ENCODE measurements at regions not wholly inside any gene's neighbourhood (a gene's known extent, or its start where the extent isn't known, plus 50 kb on each side); places are given as distances from the start of the nearest gene placed in this dataset.

DNA sequence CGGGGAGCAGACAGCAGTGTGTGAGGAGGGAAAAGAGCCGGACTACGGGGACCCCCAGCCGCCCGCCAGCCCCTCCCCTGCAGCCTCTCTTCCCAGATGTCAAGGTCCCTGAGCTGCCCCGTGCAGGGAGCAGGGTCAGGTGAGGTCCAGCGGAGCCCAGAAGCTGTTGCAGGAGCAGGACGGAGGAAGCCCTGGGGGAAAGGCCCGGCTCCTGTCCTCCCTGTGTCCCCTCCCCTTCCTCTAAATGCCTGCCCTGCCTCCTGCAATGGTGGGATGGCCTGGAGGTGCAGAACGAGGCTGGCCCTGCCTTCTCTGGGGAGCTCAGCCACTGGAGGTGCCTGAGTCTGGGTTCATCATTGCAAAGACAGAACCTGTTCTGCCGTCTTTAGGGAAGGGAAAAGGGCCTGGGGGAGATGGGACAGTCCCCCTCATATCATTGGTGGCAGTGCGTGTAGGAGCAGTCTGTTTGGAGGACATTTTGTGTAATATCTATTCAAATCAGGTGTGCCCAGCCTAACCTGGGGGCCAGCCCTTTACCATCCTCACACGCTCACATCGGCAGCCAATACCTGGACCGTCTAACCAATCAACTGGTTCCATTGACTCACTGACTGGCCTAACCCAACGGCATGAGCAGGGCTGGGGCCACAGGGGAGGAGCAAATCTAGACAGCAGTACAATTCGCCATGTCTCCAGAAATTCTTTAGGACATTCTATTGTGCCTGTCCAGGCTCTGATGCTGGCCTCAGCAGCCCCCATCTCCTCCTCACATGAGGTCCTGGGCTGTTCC is 364.1 kb upstream of the SFSWAP start:
- DNase-seq: no peak

- no peak for DNase-seq
Measured at GRCh38 chr12:131347345-131347714, 363.6 kb upstream of the SFSWAP start.

- DNase-seq: no peak
Measured at GRCh38 chr12:131347732-131348131, 363.2 kb upstream of the SFSWAP start.

DNA sequence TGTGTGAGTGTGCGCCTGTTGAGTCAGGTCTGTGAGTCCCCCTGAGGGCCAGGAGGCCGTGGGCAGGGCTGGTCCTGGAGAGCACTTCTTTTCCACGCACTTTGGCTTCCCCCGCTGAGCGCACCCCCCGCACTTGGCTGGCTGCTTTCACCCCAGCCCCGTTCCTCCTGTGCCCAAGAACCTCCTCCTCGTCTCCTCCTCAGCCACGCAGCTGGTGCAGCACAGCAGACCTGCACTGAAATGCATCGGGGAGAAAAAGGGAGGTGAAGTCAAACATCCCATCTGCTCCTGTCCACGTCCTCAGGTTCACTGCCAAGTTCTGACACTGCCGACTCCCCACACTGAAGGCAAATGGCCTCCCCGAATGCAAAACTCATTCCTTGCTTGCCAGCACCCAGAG is 362.7 kb upstream of the SFSWAP start:
- no peak for DNase-seq

- peak; percentile 17 for DNase-seq
Measured at GRCh38 chr12:131348646-131349045, 362.2 kb upstream of the SFSWAP start.

GRCh38 chr12:131349397-131350127 is 361.3 kb upstream of the SFSWAP start:
- DNase-seq: no peak

- no peak for DNase-seq
Measured at GRCh38 chr12:131350943-131351318, 360.0 kb upstream of the SFSWAP start.

DNA sequence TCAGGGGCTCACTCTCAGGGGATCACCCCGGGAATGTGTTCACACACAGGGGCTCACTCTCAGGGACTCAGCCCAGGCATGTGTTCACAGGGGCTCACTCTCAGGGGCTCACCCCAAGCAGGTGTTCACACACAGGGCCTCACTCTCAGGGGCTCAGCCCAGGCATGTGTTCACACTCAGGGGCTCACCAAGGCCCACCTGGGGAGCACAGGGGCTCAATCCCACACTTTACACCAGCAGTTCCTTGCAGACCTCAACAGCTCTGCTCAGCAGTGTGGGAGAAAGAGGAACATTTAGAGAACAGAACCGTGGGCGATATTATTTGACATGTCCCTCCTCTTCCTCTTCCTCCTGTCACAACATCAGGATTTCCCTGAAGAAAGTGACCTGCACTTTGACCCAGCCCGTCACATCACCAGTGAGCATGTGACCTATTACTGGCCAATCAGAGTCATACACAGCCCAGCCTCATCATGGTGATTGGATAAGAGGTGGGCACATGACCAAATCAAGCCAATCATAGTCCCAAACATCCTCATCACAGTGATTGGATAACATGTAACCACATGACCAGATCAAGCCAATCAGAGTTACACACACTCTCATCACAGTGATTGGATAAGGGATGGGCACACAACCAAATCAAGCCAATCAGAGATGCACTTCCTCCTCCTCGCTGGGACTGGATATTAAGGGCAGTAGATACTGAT is 359.4 kb upstream of the SFSWAP start:
- DNase-seq: no peak

DNA sequence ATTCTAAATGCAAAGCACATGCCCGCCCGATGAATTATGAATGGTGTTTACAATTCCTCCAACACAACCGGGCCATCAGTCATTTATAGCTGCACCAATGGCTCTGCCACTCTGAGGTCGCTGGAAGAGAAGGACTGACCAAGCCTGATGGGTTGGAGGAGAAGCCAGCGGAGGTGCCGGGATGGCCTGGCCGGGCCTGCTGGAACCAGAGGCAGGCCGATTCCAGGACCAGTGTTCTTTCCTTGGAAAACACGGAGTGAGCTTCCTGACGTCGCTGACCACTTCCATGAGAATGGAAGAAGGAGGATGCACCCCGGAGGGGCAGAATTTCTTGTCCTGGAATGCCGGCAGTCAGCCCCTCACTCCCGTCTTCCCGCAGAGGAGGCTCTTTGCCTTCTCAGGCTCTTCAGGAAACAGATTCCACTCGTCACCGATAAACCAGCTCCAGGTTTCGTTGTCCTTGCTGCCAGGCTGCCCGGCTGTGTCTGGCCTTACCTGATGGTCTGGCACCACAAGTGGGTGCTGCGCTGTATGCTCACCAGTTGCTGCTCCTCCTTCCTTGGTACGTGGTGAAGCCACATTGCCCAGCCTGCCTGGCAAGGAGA is 358.5 kb upstream of the SFSWAP start:
- no peak for DNase-seq

- no peak for DNase-seq
Measured at GRCh38 chr12:131353376-131353775, 357.5 kb upstream of the SFSWAP start.

DNA sequence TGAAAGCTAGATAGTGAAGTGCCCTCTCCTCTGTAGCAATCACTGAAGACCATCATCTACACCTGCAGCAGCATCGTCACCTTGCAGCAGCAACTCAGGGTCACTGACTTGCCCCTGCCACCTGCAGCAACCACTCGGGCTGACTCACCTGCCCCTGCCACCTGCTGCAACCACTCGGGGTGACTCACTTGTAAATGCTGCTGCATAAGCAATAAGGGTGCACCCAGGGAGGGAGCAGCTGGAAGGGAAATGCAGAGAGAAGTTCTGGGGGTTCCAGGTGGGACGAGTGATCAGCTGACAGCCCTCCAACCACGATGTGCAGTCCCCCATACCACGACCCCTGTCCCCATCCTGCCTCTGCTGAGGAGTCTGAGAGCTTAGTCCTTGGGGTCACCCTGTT is 357.1 kb upstream of the SFSWAP start:
- DNase-seq: no peak

DNA sequence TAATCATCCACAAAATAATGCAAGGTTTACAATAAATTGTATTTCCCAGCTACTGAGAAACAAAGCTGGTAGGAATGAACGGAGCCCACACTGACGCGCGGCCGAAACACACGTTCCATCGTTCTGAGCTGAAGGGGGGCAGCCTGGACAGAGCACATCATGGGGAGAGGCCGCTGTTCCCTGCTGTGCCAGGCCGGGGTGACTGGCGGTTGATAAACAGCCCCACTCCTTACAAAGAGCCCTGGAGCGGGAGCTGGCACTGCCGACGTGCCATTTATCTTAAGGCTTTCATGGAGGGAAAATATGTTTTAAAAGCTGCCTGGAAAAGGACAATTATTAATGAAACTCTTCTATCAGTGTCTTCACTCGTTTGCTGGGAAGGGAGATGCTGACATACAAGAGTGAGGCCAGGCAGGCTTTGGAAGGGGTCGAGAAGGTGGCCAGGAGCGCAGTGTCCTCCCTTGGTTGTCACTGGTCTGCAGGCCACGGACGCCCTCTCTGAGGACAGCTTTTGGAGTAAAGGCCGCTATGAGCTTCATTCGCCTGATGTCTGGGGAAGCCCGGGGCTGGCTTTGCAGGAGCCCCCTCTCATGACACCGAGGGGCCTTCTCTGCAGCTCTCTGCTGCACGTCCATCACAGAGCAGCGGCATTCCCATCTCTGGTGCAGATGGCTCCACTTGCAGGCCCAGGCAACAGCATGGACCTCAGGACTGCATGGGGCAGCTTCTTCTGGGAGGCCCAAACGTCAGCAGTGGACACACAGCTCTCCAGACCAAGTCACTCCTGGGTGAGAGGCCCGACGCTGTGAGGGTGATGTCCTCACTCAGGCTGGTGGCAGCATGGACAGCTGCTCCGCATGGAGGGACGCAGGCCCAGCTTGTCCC is 355.3 kb upstream of the SFSWAP start:
- DNase-seq: no peak

DNA sequence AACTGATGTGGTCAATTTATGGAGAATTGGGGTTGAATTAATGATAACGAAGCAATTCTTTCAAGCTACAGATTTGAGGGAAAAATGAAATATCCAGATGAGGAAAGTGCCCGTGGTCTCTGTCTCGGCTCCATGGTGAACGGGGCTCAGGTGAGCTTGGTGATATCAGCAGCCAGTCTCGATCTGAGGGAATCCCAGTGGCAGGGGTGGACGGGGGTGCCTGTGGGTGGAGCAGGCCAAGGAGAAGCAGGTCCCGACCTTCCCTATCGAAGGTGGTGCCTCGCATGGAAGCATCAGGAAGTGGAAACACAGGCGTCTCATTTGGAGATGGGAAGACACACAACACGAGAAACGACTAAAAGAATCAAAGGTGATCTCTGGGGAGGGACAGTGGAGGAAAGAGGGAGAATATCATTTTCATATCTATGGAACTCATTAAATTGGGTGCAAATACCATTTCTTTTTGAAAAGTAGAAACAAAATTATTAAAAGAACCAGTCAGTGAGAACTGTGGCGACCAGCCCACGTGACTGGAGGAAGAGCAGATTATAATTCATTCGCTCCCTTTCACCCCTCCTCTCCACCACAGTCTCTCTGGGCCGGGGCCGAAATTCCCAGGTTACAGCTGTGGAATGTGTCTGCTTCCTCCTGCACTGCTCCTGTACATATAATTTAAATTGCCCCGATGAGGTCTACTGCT is 354.3 kb upstream of the SFSWAP start:
- DNase-seq: no peak

GRCh38 chr12:131357185-131357747 is 353.6 kb upstream of the SFSWAP start:
- DNase-seq: no peak

DNA sequence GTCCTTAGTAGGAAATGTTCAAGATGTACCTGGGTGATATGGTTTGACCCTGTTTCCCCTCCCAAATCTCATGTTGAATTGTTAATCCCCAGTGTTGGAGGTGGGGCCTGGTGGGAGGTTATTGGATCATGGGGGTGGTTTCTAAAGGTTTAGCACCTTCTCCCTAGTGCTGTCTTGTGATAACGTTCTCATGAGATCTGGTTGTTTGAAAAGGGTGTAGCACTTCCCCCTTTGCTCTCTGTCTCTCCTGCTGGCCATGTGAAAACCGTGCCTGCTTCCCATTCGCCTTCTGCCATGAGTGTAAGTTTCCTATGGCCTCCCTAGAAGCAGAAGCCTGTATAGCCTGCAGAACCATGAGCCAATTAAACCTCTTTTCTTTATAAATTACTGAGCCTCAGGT is 353.0 kb upstream of the SFSWAP start:
- DNase-seq: no peak

GRCh38 chr12:131362291-131363211 is 348.3 kb upstream of the SFSWAP start:
- no peak for DNase-seq

DNA sequence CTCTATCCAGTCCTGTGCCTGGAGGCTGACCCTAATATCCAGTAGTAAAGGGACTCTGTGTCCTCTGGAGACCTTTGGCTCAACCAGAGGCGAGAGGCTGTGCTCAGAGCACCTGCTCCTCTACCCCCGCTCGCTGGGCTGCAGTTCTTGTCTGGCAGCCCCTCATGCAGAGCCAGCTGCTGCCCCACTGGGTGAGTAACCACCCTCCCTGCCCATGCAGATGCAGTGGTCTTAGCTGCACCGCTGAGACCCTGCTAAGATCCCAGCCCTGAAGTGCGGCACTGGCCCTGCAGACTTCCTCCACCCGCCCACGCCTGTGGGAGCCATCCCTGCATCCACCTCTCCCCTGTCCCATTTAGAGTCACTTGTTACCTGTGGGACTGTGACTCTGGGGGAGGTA is 347.5 kb upstream of the SFSWAP start:
- DNase-seq: no peak

DNA sequence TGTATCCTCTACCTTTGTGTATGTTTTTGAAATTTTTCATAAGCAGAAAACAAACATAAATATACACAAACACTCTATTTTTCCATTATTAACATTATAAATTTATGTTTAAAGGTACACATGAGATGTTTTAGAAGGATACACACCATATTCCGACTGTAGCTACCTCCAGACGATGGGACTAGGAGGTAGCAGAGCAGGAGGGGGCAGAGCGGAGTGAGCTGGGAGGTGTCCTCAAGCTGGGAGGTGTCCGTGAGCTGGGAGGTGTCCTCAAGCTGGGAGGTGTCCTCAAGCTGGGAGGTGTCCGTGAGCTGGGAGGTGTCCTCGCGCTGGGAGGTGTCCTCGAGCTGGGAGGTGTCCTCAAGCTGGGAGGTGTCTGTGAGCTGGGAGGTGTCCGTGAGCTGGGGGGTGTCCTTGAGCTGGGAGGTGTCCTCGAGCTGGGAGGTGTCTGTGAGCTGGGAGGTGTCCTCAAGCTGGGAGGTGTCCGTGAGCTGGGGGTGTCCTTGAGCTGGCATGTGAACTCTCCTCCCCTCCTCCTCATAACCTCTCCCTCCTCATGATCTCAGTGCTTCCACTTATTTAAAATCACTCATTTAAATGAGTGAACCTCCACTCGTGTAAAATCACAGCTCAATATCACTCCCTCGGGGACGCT is 346.9 kb upstream of the SFSWAP start:
- DNase-seq: no peak

GRCh38 chr12:131364903-131365820 is 345.7 kb upstream of the SFSWAP start:
- no peak for DNase-seq
